GM12872 (cell line): ENCODE measurements at regions not wholly inside any gene's neighbourhood (a gene's known extent, or its start where the extent isn't known, plus 50 kb on each side); places are given as distances from the start of the nearest gene placed in this dataset.

Experiments used
- TF ChIP-seq, protein P1 (sequence below): IDR thresholded peaks from 3 replicates; pipeline ENCODE4 v1.5.1; 2011; ENCODE audit warnings: low read depth, mild to moderate bottlenecking, low read length, moderate library complexity; ENCODE audit not compliant: insufficient read depth

GRCh38 chr4:14924812-14925344 lies 77.4 kb upstream of the CPEB2 start:
- TF ChIP-seq, protein P1, sequence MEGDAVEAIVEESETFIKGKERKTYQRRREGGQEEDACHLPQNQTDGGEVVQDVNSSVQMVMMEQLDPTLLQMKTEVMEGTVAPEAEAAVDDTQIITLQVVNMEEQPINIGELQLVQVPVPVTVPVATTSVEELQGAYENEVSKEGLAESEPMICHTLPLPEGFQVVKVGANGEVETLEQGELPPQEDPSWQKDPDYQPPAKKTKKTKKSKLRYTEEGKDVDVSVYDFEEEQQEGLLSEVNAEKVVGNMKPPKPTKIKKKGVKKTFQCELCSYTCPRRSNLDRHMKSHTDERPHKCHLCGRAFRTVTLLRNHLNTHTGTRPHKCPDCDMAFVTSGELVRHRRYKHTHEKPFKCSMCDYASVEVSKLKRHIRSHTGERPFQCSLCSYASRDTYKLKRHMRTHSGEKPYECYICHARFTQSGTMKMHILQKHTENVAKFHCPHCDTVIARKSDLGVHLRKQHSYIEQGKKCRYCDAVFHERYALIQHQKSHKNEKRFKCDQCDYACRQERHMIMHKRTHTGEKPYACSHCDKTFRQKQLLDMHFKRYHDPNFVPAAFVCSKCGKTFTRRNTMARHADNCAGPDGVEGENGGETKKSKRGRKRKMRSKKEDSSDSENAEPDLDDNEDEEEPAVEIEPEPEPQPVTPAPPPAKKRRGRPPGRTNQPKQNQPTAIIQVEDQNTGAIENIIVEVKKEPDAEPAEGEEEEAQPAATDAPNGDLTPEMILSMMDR, result no peak

- TF ChIP-seq, protein P1, result no peak
Measured at GRCh38 chr4:14925471-14925870, 76.8 kb upstream of the CPEB2 start.

DNA sequence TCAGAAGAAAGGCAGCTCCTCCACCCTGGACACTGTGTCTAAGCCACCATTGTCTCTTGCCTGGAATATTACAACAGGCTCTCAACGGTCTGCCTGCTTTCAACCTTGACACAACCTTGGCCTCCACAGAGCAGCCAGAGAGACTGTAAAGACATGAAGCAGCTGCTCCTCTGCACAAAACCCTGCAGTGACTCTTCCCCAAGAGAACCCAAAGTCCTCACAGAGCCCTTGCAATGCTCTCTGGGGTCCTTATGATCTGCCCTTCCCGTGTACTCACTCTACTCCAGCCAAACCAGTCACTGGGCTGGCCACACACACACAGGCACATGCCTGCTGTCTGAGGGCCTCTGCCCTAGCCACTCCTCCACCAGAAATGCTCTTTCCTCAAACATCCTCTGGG lies 75.9 kb upstream of the CPEB2 start:
- TF ChIP-seq, protein P1, result no peak

DNA sequence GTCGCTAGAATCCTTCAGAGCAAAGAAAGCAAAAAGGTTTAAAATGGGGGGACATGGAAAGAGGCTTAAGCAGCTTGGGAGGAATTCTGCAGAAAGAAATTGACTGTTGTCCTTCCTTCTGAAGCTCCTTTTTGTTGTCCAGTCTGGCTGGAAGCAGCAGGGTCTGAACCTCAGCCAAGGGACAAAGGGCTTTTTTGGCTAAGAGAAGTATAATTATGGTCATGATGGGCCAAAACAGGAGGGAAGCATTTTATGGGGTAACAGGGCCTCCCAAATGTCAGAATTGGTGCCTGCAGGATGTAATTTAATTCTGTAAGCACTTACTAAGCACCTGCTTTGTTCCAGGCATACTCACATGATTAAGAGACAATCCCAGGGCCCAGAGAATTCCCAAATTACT lies 74.2 kb upstream of the CPEB2 start:
- TF ChIP-seq, protein P1, result no peak

- TF ChIP-seq, protein P1, result no peak
Measured at GRCh38 chr4:14929669-14930068, 72.6 kb upstream of the CPEB2 start.

- TF ChIP-seq, protein P1, result no peak
Measured at GRCh38 chr4:14934704-14935390, 67.4 kb upstream of the CPEB2 start.

DNA sequence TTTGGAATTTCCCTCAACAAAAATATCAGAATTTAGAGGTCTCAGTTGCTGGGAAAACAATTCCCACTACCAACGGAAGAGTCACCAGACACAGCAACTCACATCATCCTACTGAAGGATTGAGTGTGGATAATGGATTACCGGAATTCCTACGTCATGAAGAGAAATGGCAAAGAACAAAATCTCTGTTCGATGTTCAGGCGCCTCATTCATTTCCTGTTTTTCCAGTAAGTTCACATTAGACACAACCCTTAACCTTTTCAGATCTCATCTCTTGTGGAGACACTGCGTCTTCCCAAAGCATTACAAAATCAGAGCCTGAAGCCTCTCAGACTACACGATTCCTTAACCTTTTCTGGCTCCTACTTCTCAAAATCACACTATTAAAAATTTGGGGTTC lies 58.5 kb upstream of the CPEB2 start:
- TF ChIP-seq, protein P1, result no peak
